HCT116 (cell line): ENCODE measurements at regions not wholly inside any gene's neighbourhood (a gene's known extent, or its start where the extent isn't known, plus 50 kb on each side); places are given as distances from the start of the nearest gene placed in this dataset.

ENCODE experiments used
- CEBPB ChIP-seq: IDR thresholded peaks from 2 replicates; pipeline ENCODE4 v1.6.1; 2012; ENCODE audit warnings: low read depth
- CTCF ChIP-seq, 3 experiments: fragments of 200-600 bp in 1 of 3; sonication (generic) in 1 of 3; IDR thresholded peaks in 2 of 3; conservative IDR thresholded peaks in 1 of 3; 2 replicates each; pipeline ENCODE4 v1.5.1; 2012 to 2017; ENCODE audit warnings: low read depth in 2 of 3, low read length in 2 of 3, antibody characterized with exemption in 1 of 3, borderline replicate concordance in 1 of 3, control low read depth in 1 of 3, mild to moderate bottlenecking in 1 of 3, mixed read lengths in 1 of 3, mixed run types in 1 of 3, moderate library complexity in 1 of 3; ENCODE audit not compliant: insufficient read depth in 1 of 3
- ELF1 ChIP-seq: IDR thresholded peaks from 2 replicates; pipeline ENCODE4 v1.6.1; 2012; ENCODE audit warnings: low read depth, borderline replicate concordance
- EZH2 ChIP-seq: fragments of 200-600 bp; sonication (generic); IDR thresholded peaks from 2 replicates; pipeline ENCODE4 v1.6.1; 2017; ENCODE audit warnings: antibody characterized with exemption, mixed run types
- EZH2phosphoT487 ChIP-seq: fragments of 200-600 bp; IDR thresholded peaks from 2 replicates; pipeline ENCODE4 v1.6.1; 2018; ENCODE audit warnings: antibody characterized with exemption, borderline replicate concordance
- JUND ChIP-seq: IDR thresholded peaks from 2 replicates; pipeline ENCODE4 v1.6.1; 2012
- POLR2A ChIP-seq: IDR thresholded peaks from 2 replicates; pipeline ENCODE4 v1.7.0; 2011; ENCODE audit warnings: borderline replicate concordance; ENCODE audit not compliant: insufficient read depth, insufficient read length; ENCODE audit errors: extremely low read depth
- POLR2AphosphoS5 ChIP-seq: IDR thresholded peaks from 2 replicates; pipeline ENCODE4 v1.6.1; 2011; ENCODE audit warnings: mild to moderate bottlenecking, low read depth, low read length, moderate library complexity
- RAD21 ChIP-seq: IDR thresholded peaks from 2 replicates; pipeline ENCODE4 v1.6.1; 2012; ENCODE audit warnings: low read depth, mild to moderate bottlenecking
- SP1 ChIP-seq: IDR thresholded peaks from 2 replicates; pipeline ENCODE4 v1.6.1; 2012; ENCODE audit warnings: low read depth
- YY1 ChIP-seq: IDR thresholded peaks from 2 replicates; pipeline ENCODE4 v1.6.1; 2011; ENCODE audit warnings: low read length, low read depth, moderate library complexity, mild to moderate bottlenecking; ENCODE audit not compliant: insufficient replicate concordance; ENCODE audit errors: extremely low read depth
- ZNF274 ChIP-seq: fragments of 200-500 bp; sonication (Bioruptor generic); IDR thresholded peaks from 2 replicates; pipeline ENCODE4 v1.6.1; 2014; ENCODE audit warnings: mild to moderate bottlenecking, low read depth, low read length, inconsistent platforms

DNA sequence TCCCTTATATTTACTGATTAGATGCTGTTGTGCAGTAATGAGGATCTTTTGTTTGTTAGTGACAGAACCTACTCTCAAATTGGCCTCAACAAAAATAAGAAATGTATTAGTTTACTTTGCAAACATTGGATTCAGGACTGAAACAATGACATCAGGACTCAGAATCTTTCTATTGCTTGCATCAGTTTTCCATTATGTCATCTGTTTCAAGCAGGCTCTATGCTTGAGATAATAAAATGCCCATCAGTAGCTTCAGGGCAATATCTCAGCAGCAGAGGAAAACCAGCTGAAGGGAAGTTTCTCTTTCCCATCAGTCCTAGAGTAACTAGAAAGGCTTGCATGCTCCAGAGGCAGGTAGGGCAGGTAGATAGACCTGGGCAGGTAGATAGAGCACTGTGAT is 375.5 kb upstream of the SLC8A1 start:
- no peak for TF ChIP-seq SP1
- TF ChIP-seq ELF1: no peak
- no peak for TF ChIP-seq POLR2AphosphoS5
- TF ChIP-seq CEBPB: no peak
- TF ChIP-seq JUND: no peak
- TF ChIP-seq CTCF (IDR thresholded peaks at IDR 0.05 in 2 of 3, conservative IDR thresholded peaks at IDR 0.05 in 1 of 3; ENCODE audit: borderline replicate concordance in 1 of 3, insufficient read depth in 1 of 3, low read depth in 2 of 3, low read length in 2 of 3): no peak
- no peak for TF ChIP-seq EZH2
- TF ChIP-seq YY1: no peak
- no peak for TF ChIP-seq RAD21
- no peak for TF ChIP-seq ZNF274
- no peak for TF ChIP-seq EZH2phosphoT487
- TF ChIP-seq POLR2A: no peak
